GM12878 (cell line): ENCODE measurements at regions not wholly inside any gene's neighbourhood (a gene's known extent, or its start where the extent isn't known, plus 50 kb on each side); places are given as distances from the start of the nearest gene placed in this dataset.

ENCODE experiments used
- ATAC-seq: fragments of 200-7000 bp; cut with Tn5 transposase; 3 replicates; pipeline ENCODE4 v1.9.1; 2020; ENCODE audit warnings: mild to moderate bottlenecking, moderate library complexity
- BruUV-seq: library from RNA; stranded (reverse); fragments of 400-500 nt; replicated peaks from 2 replicates; lab custom pipeline; 2021; lab: Mats Ljungman, UMichigan
- CTCF ChIA-PET: fragments of 300-600 bp; sonication (Branson Sonifier 250); formaldehyde crosslinking; extraction: SDS; loops from one replicate; lab custom pipeline; 2021; ENCODE audit warnings: inconsistent platforms; lab: Yijun Ruan, JAX
- POLR2A ChIA-PET: fragments of 350-600 bp; formaldehyde crosslinking; extraction: SDS; loops from one replicate; lab custom pipeline; 2021; ENCODE audit warnings: inconsistent platforms; lab: Charles Lee
- RAD21 ChIA-PET: fragments of 300-600 bp; sonication (Branson Sonifier 250); formaldehyde crosslinking; loops from one replicate; lab custom pipeline; 2023; ENCODE audit warnings: antibody characterized with exemption; ENCODE audit not compliant: unreplicated experiment; lab: Charles Lee
- SMC1A ChIA-PET: fragments of 300-600 bp; sonication (Branson Sonifier 250); formaldehyde crosslinking; loops from one replicate; lab custom pipeline; 2023; ENCODE audit not compliant: unreplicated experiment, uncharacterized antibody; lab: Charles Lee
- DNase-seq: peaks from one replicate; pipeline ENCODE4 v3.0.0-alpha.2; 2011; ENCODE audit warnings: low read depth, low spot score
- FAIRE-seq: peaks from 3 replicates; lab custom pipeline; 2011; peaks lifted over from hg19 to GRCh38; lab: Jason Lieb, UNC
- H2AFZ ChIP-seq: 2 replicates; pipeline ENCODE4 v1.6.0; 2011; ENCODE audit warnings: low read depth, low read length, control low read depth; ENCODE audit not compliant: control insufficient read depth
- H3K27ac ChIP-seq: 2 replicates; pipeline ENCODE4 v1.5.1; 2011; ENCODE audit warnings: control low read depth; ENCODE audit not compliant: control insufficient read depth, insufficient read depth
- H3K27me3 ChIP-seq, 2 experiments: replicated peaks in 1 of 2; 2 replicates each; pipeline versions ENCODE4 v1.6.0 to v1.6.1; 2011; ENCODE audit warnings: low read length in 1 of 2; ENCODE audit not compliant: control insufficient read depth in 2 of 2, insufficient read depth in 2 of 2
- H3K36me3 ChIP-seq, 2 experiments: 2 replicates each; pipeline ENCODE4 v1.5.1; 2011; ENCODE audit warnings: low read length in 1 of 2; ENCODE audit not compliant: control insufficient read depth in 2 of 2, insufficient read depth in 2 of 2
- H3K4me1 ChIP-seq: 2 replicates; pipeline ENCODE4 v1.6.1; 2011; ENCODE audit warnings: mild to moderate bottlenecking, low read length, moderate library complexity, mixed read lengths; ENCODE audit not compliant: control insufficient read depth, insufficient read depth
- H3K4me2 ChIP-seq: 2 replicates; pipeline ENCODE4 v1.6.0; 2011; ENCODE audit warnings: control low read depth; ENCODE audit not compliant: control insufficient read depth, insufficient read depth
- H3K4me3 ChIP-seq: fragments of 200-600 bp; sonication (generic); 2 replicates; pipeline ENCODE4 v1.5.1; 2016
- H3K79me2 ChIP-seq: 2 replicates; pipeline ENCODE4 v1.6.0; 2011; ENCODE audit warnings: low read length; ENCODE audit not compliant: control insufficient read depth, insufficient read depth
- H3K9ac ChIP-seq: 2 replicates; pipeline ENCODE4 v1.8.0; 2011; ENCODE audit warnings: low read length, control low read depth, mixed read lengths; ENCODE audit not compliant: control insufficient read depth, insufficient read depth
- H3K9me3 ChIP-seq: replicated peaks from 3 replicates; pipeline ENCODE4 v1.5.1; 2011; ENCODE audit warnings: mild to moderate bottlenecking, low read length; ENCODE audit not compliant: control insufficient read depth, insufficient read depth
- H4K20me1 ChIP-seq: 2 replicates; pipeline ENCODE4 v1.6.0; 2011; ENCODE audit not compliant: control insufficient read depth, insufficient read depth
- ATF2 ChIP-seq: IDR thresholded peaks from 2 replicates; pipeline ENCODE4 v1.6.1; 2012; ENCODE audit warnings: low read length, inconsistent platforms
- CBFB ChIP-seq: IDR thresholded peaks from 2 replicates; pipeline ENCODE4 v1.6.1; 2016; ENCODE audit warnings: antibody characterized with exemption, low read depth
- CBX5 ChIP-seq: sonication (generic); IDR thresholded peaks from 2 replicates; pipeline ENCODE4 v1.6.1; 2016; ENCODE audit warnings: low read depth, moderate library complexity, mild to moderate bottlenecking, inconsistent platforms
- CEBPB ChIP-seq, 2 experiments: fragments of 150-350 bp in 1 of 2; IDR thresholded peaks; 2 replicates each; pipeline ENCODE4 v1.6.1; 2012 to 2014; ENCODE audit warnings: low read depth in 2 of 2, low read length in 2 of 2, borderline replicate concordance in 1 of 2, inconsistent platforms in 1 of 2
- CHD4 ChIP-seq: fragments of 200-600 bp; sonication (generic); IDR thresholded peaks from 2 replicates; pipeline ENCODE4 v1.6.1; 2016; ENCODE audit warnings: mild to moderate bottlenecking
- CTCF ChIP-seq, 3 experiments: IDR thresholded peaks in 2 of 3; conservative IDR thresholded peaks in 1 of 3; 2 replicates each; pipeline ENCODE4 v1.5.1; 2011; ENCODE audit warnings: low read depth in 3 of 3, low read length in 3 of 3, mild to moderate bottlenecking in 3 of 3, control low read depth in 2 of 3, moderate library complexity in 2 of 3, inconsistent platforms in 1 of 3, mixed read lengths in 1 of 3; ENCODE audit not compliant: control insufficient read depth in 2 of 3, insufficient read depth in 1 of 3; ENCODE audit errors: extremely low read depth in 1 of 3
- EP300 ChIP-seq, 2 experiments: fragments of 150-350 bp in 1 of 2; IDR thresholded peaks; 2 replicates each; pipeline ENCODE4 v1.6.1; 2011 to 2012; ENCODE audit warnings: low read depth in 2 of 2, low read length in 2 of 2, borderline replicate concordance in 1 of 2, improper control_type of control experiment in 1 of 2, inconsistent platforms in 1 of 2; ENCODE audit not compliant: control insufficient read depth in 1 of 2
- LARP7 ChIP-seq: fragments of 450-650 bp; IDR thresholded peaks from 2 replicates; pipeline ENCODE4 v1.6.1; 2017; ENCODE audit warnings: mild to moderate bottlenecking
- NFXL1 ChIP-seq: fragments of 450-650 bp; IDR thresholded peaks from 2 replicates; pipeline ENCODE4 v1.6.1; 2017; ENCODE audit warnings: antibody characterized with exemption, mild to moderate bottlenecking, borderline replicate concordance
- NR2F1 ChIP-seq: fragments of 450-650 bp; conservative IDR thresholded peaks from 2 replicates; pipeline ENCODE4 v1.6.1; 2017; ENCODE audit warnings: mild to moderate bottlenecking
- POLR2A ChIP-seq: IDR thresholded peaks from 2 replicates; pipeline ENCODE4 v1.6.1; 2011; ENCODE audit warnings: low read depth, mild to moderate bottlenecking, low read length
- SKIL ChIP-seq: fragments of 450-650 bp; IDR thresholded peaks from 2 replicates; pipeline ENCODE4 v1.6.1; 2017; ENCODE audit warnings: mild to moderate bottlenecking, low read depth, inconsistent platforms; ENCODE audit not compliant: poor library complexity, severe bottlenecking
- SMARCA5 ChIP-seq: fragments of 450-650 bp; IDR thresholded peaks from 2 replicates; pipeline ENCODE4 v1.6.1; 2017; ENCODE audit warnings: mild to moderate bottlenecking
- ZNF274 ChIP-seq: IDR thresholded peaks from one replicate; pipeline ENCODE4 v1.8.0; 2011; ENCODE audit not compliant: insufficient read length, insufficient read depth
- ZSCAN29 ChIP-seq: fragments of 450-650 bp; IDR thresholded peaks from 2 replicates; pipeline ENCODE4 v1.6.1; 2017; ENCODE audit warnings: mild to moderate bottlenecking, moderate library complexity
- WGBS: methylation state at CpG from one replicate; pipeline ENCODE4 v1.1.6; 2016; ENCODE audit warnings: low lambda C conversion rate; ENCODE audit not compliant: insufficient replicate concordance, insufficient coverage; ENCODE audit errors: missing lambda C conversion rate; 5-methylcytosine and 5-hydroxymethylcytosine counted together
- in situ Hi-C: fragments of 300-500 bp; cut with MboI; formaldehyde crosslinking; loops from 9 replicates; pipeline ENCODE4 v1.14.3; 2018; ENCODE audit warnings: mixed read lengths
- intact Hi-C: fragments of 100-400 bp; cut with micrococcal nuclease; formaldehyde crosslinking; loops from one replicate; pipeline ENCODE4 v1.14.2; 2022; ENCODE audit not compliant: unreplicated experiment

- H3K4me3 ChIP-seq = no peak overlapping the region
- 60% methylated on average over 45 of the region's 46 CpGs for WGBS
- no TSS peak for BruUV-seq
- DNase-seq = peak; percentile 57
- no peaks in the 10 kb centered on the region; the same call in 2 of the 3 replicates for H3K9me3 ChIP-seq
- in situ Hi-C loops = no loop called here
- peak overlapping the region; percentile 24 for H2AFZ ChIP-seq
- peaks cover 9% of the 10 kb centered on the region for H3K4me1 ChIP-seq
- ChIA-PET SMC1A (interaction anchor here (1.6 to 2.9 kb wide), 2 partner anchors 18 to 20 kb away, joined by 5 to 11 read pairs; no protein-coding TSS in a partner anchor), RAD21 (interaction anchor here (1.0 to 1.9 kb wide), 3 partner anchors 21 to 118 kb away, joined by 3 to 7 read pairs (median 3); no protein-coding TSS in a partner anchor), POLR2A (interaction anchor here (1.0 kb wide), 1 partner anchor 20 kb away, joined by 3 read pairs; no protein-coding TSS in a partner anchor), CTCF (interaction anchor here (0.8 to 3.3 kb wide), 6 partner anchors 9 to 131 kb away, joined by 3 to 14 read pairs (median 4); no protein-coding TSS in a partner anchor)
- FAIRE-seq = peak; percentile 35
- intact Hi-C loops = loop anchor here (5.0 kb wide), 1 partner anchor 117 kb away; no protein-coding TSS in a partner anchor
- H3K9ac ChIP-seq = no peak overlapping the region; the same call in 1 of the 2 replicates
- H3K36me3 ChIP-seq = no peaks in the 10 kb centered on the region
- ATAC-seq = peak; percentile 89
- H3K27ac ChIP-seq = peak overlapping the region; percentile 10; the same call in 1 of the 2 replicates
- no peaks in the 10 kb centered on the region for H4K20me1 ChIP-seq
- H3K79me2 ChIP-seq = no peaks in the 10 kb centered on the region
- peaks cover 0 to 3% of the 10 kb centered on the region in 2 experiments; a peak in 1 of 4 replicates for H3K27me3 ChIP-seq
- peak overlapping the region; percentile 62; the same call in 1 of the 2 replicates for H3K4me2 ChIP-seq
- TF ChIP-seq ZSCAN29 = peak; percentile 82
- TF ChIP-seq CBFB = no peak
- TF ChIP-seq ZNF274 = no peak
- peak; percentile 96 for TF ChIP-seq NR2F1
- no peak for TF ChIP-seq ATF2
- TF ChIP-seq LARP7 = peak; percentile 81
- TF ChIP-seq CBX5 = no peak
- 0 out of 2 replicates have a peak, but pooled peaks have one; percentile 65 for TF ChIP-seq SMARCA5
- TF ChIP-seq POLR2A = no peak
- no peak for TF ChIP-seq CHD4
- TF ChIP-seq CTCF (IDR thresholded peaks at IDR 0.05 in 2 of 3, conservative IDR thresholded peaks at IDR 0.05 in 1 of 3; ENCODE audit: control insufficient read depth in 2 of 3, extremely low read depth in 1 of 3, insufficient read depth in 1 of 3, low read depth in 3 of 3, low read length in 3 of 3) = peak; percentile 31 to 55 (median 37); a peak in 5 of 6 replicates
- TF ChIP-seq EP300 (IDR thresholded peaks at IDR 0.05; ENCODE audit: borderline replicate concordance in 1 of 2, control insufficient read depth in 1 of 2, low read depth in 2 of 2, low read length in 2 of 2) = peak; percentile 26 to 32; a peak in 2 of 4 replicates
- no peak for TF ChIP-seq CEBPB (IDR thresholded peaks at IDR 0.05; ENCODE audit: borderline replicate concordance in 1 of 2, low read depth in 2 of 2, low read length in 2 of 2)
- TF ChIP-seq NFXL1 = no peak
- peak; percentile 23 for TF ChIP-seq SKIL
Measured at GRCh38 chr6:1554476-1555310, 55.0 kb upstream of the FOXC1 start.
